K562 (cell line): ENCODE measurements at regions not wholly inside any gene's neighbourhood (a gene's known extent, or its start where the extent isn't known, plus 50 kb on each side); places are given as distances from the start of the nearest gene placed in this dataset.

ENCODE experiments used
- CAMTA2 ChIP-seq: fragments of 250-450 bp; sonication (Bioruptor Pico); conservative IDR thresholded peaks from 2 replicates; pipeline ENCODE4 v1.5.1; 2022
- DMBX1 ChIP-seq: fragments of 250-450 bp; sonication (Bioruptor Pico); IDR thresholded peaks from 2 replicates; pipeline ENCODE4 v1.8.0; 2022; ENCODE audit warnings: inconsistent platforms, mild to moderate bottlenecking, moderate library complexity, borderline replicate concordance
- HDAC6 ChIP-seq: IDR thresholded peaks from 2 replicates; pipeline ENCODE4 v1.6.1; 2012; ENCODE audit warnings: low read depth, mild to moderate bottlenecking, control low read depth, inconsistent platforms, low read length, moderate library complexity
- JUND ChIP-seq, 2 experiments: IDR thresholded peaks; 2 replicates in 1 of 2; 3 replicates in 1 of 2; pipeline ENCODE4 v1.6.1; 2011; ENCODE audit warnings: borderline replicate concordance in 2 of 2, low read depth in 2 of 2, low read length in 2 of 2, improper control_type of control experiment in 1 of 2, missing biosample characterization in 1 of 2, missing genetic modification characterization in 1 of 2, missing genetic modification reagents in 1 of 2
- L3MBTL2 ChIP-seq: fragments of 450-650 bp; IDR thresholded peaks from 2 replicates; pipeline ENCODE4 v1.6.1; 2016; ENCODE audit warnings: mild to moderate bottlenecking, moderate library complexity
- MAFG ChIP-seq: fragments of 450-650 bp; conservative IDR thresholded peaks from 2 replicates; pipeline ENCODE4 v1.6.1; 2016; ENCODE audit warnings: missing genetic modification characterization, missing compliant biosample characterization
- SMAD4 ChIP-seq: fragments of 250-450 bp; sonication (Bioruptor Pico); conservative IDR thresholded peaks from 2 replicates; pipeline ENCODE4 v1.8.0; 2021; ENCODE audit warnings: inconsistent platforms, mild to moderate bottlenecking, moderate library complexity
- ZBTB1 ChIP-seq: sonication (generic); formaldehyde crosslinking; IDR thresholded peaks from 2 replicates; pipeline ENCODE4 v1.8.1; 2023; ENCODE audit warnings: missing genetic modification reagents, low read depth, mild to moderate bottlenecking, borderline replicate concordance
- ZNF592 ChIP-seq: fragments of 450-650 bp; IDR thresholded peaks from 2 replicates; pipeline ENCODE4 v1.6.1; 2017; ENCODE audit warnings: antibody characterized with exemption, mild to moderate bottlenecking
- TF ChIP-seq, protein P1 (sequence below), 2 experiments: fragments of 250-450 bp in 1 of 2; fragments of 450-650 bp in 1 of 2; sonication (Bioruptor Pico) in 1 of 2; IDR thresholded peaks; 2 replicates each; pipeline versions ENCODE4 v1.6.1 to v1.8.0; 2016 to 2021; ENCODE audit warnings: mild to moderate bottlenecking in 2 of 2, moderate library complexity in 2 of 2, missing compliant biosample characterization in 1 of 2, missing genetic modification characterization in 1 of 2

DNA sequence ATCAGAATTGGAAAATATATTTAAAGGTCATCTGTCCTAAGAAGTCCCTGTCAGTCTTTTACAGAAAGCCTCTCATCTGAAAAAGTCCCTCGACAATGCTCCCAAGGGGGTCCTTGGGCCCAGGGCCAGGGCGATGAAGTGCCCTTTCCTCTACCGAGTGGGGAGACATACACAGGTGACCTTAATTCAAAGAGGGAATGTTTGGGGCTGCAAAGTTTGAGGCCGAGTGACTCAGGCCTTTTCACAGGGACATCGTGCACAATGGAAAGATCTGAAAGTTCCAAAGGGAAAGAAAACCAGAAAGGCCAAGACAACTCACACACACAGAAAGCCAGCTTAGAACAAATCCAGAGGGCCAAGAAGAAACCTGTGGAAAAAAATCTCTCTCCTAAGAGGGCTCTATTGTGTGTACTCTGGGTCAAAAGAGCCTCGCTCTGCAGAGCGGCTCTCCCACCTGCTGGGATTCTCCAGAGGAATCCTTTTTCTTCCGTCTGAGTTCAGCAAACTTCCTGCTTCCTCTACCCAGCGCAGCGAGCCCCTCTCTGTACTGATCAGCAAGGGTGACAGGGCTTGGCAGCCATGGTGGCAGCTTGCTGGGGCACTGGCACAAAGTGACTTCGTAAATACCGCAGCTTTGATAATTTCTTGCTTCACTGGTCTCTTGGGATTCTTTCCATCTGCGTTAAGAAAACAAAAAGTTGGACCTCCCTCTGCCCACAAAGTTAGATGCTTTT lies 259.1 kb downstream of the OPA1 start (continued):
- TF ChIP-seq, protein P1, sequence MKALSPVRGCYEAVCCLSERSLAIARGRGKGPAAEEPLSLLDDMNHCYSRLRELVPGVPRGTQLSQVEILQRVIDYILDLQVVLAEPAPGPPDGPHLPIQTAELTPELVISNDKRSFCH (CRISPR knock-in tag; IDR thresholded peaks at IDR 0.05) = no peak
- TF ChIP-seq, protein P1 (tag; IDR thresholded peaks at IDR 0.05) = 0 out of 2 replicates have a peak, but pooled peaks have one; percentile 24
- TF ChIP-seq DMBX1 (CRISPR knock-in tag) = peak; percentile 74
- TF ChIP-seq ZNF592 = peak; percentile 77; the same call in 1 of the 2 replicates
- no peak for TF ChIP-seq ZBTB1 (CRISPR knock-in tag)
- peak; percentile 81; the same call in 1 of the 2 replicates for TF ChIP-seq CAMTA2 (CRISPR knock-in tag)
- TF ChIP-seq JUND (IDR thresholded peaks at IDR 0.05; ENCODE audit: borderline replicate concordance, low read depth, low read length) = 0 out of 2 replicates have a peak, but pooled peaks have one; percentile 11
- 0 out of 3 replicates have a peak, but pooled peaks have one; percentile 11 for TF ChIP-seq JUND (tag; IDR thresholded peaks at IDR 0.05; ENCODE audit: borderline replicate concordance, low read depth, low read length)
- peak; percentile 15; the same call in 1 of the 2 replicates for TF ChIP-seq L3MBTL2
- no peak for TF ChIP-seq HDAC6
- TF ChIP-seq SMAD4 = peak; percentile 65
- peak; percentile 36; the same call in 1 of the 2 replicates for TF ChIP-seq MAFG (tag)
- TF ChIP-seq, all 486 proteins: peak for 15
